ENCODE measurements at regions not wholly inside any gene's neighbourhood (a gene's known extent, or its start where the extent isn't known, plus 50 kb on each side); places are given as distances from the start of the nearest gene placed in this dataset.

GRCh38 chr5:147145328-147145727 is 89.5 kb upstream of the STK32A start:
- intact Hi-C loops (cut with micrococcal nuclease) = no loop called here
- Mint-ChIP-seq H3K4me3 (no peak overlapping the region), H3K27me3 (no peaks in the 10 kb centered on the region)

GRCh38 chr5:147148715-147149114 is 86.1 kb upstream of the STK32A start:
- no peaks in the 10 kb centered on the region for H3K4me1 Mint-ChIP-seq (ENCODE audit: low read depth)
- H3K27ac Mint-ChIP-seq = no peak overlapping the region
- no peak overlapping the region for H3K4me3 Mint-ChIP-seq
- H3K9me3 Mint-ChIP-seq = no peaks in the 10 kb centered on the region
- H3K36me3 Mint-ChIP-seq (ENCODE audit: low read depth) = no peaks in the 10 kb centered on the region
- H3K27me3 Mint-ChIP-seq = no peaks in the 10 kb centered on the region
- intact Hi-C loops (cut with micrococcal nuclease) = no loop called here

More at GRCh38 chr5:147145328-147145727, 89.5 kb upstream of the STK32A start:
- no peak overlapping the region for H3K27ac Mint-ChIP-seq
- H3K9me3 Mint-ChIP-seq = peaks cover 15% of the 10 kb centered on the region
- H3K36me3 Mint-ChIP-seq (ENCODE audit: low read depth) = no peaks in the 10 kb centered on the region
- no peaks in the 10 kb centered on the region for H3K4me1 Mint-ChIP-seq (ENCODE audit: low read depth)

GRCh38 chr5:147152086-147152485 is 82.7 kb upstream of the STK32A start:
- Mint-ChIP-seq H3K4me1 (ENCODE audit: low read depth) (no peaks in the 10 kb centered on the region), H3K36me3 (ENCODE audit: low read depth) (no peaks in the 10 kb centered on the region), H3K27me3 (no peaks in the 10 kb centered on the region), H3K4me3 (no peak overlapping the region), H3K27ac (no peak overlapping the region), H3K9me3 (no peaks in the 10 kb centered on the region)
- intact Hi-C loops (cut with micrococcal nuclease) = no loop called here

- Mint-ChIP-seq H3K27ac (no peak overlapping the region), H3K9me3 (no peaks in the 10 kb centered on the region), H3K27me3 (no peaks in the 10 kb centered on the region), H3K4me3 (no peak overlapping the region), H3K36me3 (ENCODE audit: low read depth) (no peaks in the 10 kb centered on the region), H3K4me1 (ENCODE audit: low read depth) (no peaks in the 10 kb centered on the region)
- intact Hi-C loops (cut with micrococcal nuclease) = no loop called here
These were observed 80.0 kb upstream of the STK32A start for GRCh38 chr5:147154809-147155208.

GRCh38 chr5:147156012-147156411 is 78.8 kb upstream of the STK32A start:
- Mint-ChIP-seq H3K27ac (no peak overlapping the region), H3K9me3 (no peaks in the 10 kb centered on the region), H3K27me3 (no peaks in the 10 kb centered on the region), H3K4me3 (no peak overlapping the region), H3K4me1 (ENCODE audit: low read depth) (no peaks in the 10 kb centered on the region), H3K36me3 (ENCODE audit: low read depth) (no peaks in the 10 kb centered on the region)
- intact Hi-C loops (cut with micrococcal nuclease) = no loop called here

- Mint-ChIP-seq H3K27ac (no peak overlapping the region), H3K36me3 (ENCODE audit: low read depth) (no peaks in the 10 kb centered on the region), H3K4me3 (no peak overlapping the region), H3K9me3 (no peaks in the 10 kb centered on the region), H3K27me3 (no peaks in the 10 kb centered on the region), H3K4me1 (ENCODE audit: low read depth) (no peaks in the 10 kb centered on the region)
- intact Hi-C loops (cut with micrococcal nuclease) = no loop called here
These were observed 73.7 kb upstream of the STK32A start for GRCh38 chr5:147160902-147161700.

- Mint-ChIP-seq H3K4me3 (no peak overlapping the region), H3K9me3 (no peaks in the 10 kb centered on the region), H3K36me3 (ENCODE audit: low read depth) (no peaks in the 10 kb centered on the region)
These were observed 72.1 kb upstream of the STK32A start for GRCh38 chr5:147162740-147163139.

GRCh38 chr5:147167529-147167928 is 67.3 kb upstream of the STK32A start:
- Mint-ChIP-seq H3K27me3 (no peaks in the 10 kb centered on the region), H3K36me3 (ENCODE audit: low read depth) (no peaks in the 10 kb centered on the region), H3K27ac (no peak overlapping the region), H3K9me3 (no peaks in the 10 kb centered on the region), H3K4me1 (ENCODE audit: low read depth) (no peaks in the 10 kb centered on the region), H3K4me3 (no peak overlapping the region)
- intact Hi-C loops (cut with micrococcal nuclease) = no loop called here

More at GRCh38 chr5:147162740-147163139, 72.1 kb upstream of the STK32A start:
- Mint-ChIP-seq H3K27ac (no peak overlapping the region), H3K4me1 (ENCODE audit: low read depth) (no peaks in the 10 kb centered on the region), H3K27me3 (no peaks in the 10 kb centered on the region)
- intact Hi-C loops (cut with micrococcal nuclease) = no loop called here

GRCh38 chr5:147168578-147169327 is 66.1 kb upstream of the STK32A start:
- no peak overlapping the region for H3K27ac Mint-ChIP-seq

GRCh38 chr5:147169399-147169798 is 65.4 kb upstream of the STK32A start:
- no peaks in the 10 kb centered on the region for H3K4me1 Mint-ChIP-seq (ENCODE audit: low read depth)
- no peaks in the 10 kb centered on the region for H3K36me3 Mint-ChIP-seq (ENCODE audit: low read depth)
- no peaks in the 10 kb centered on the region for H3K27me3 Mint-ChIP-seq
- intact Hi-C loops (cut with micrococcal nuclease) = no loop called here
- H3K9me3 Mint-ChIP-seq = no peaks in the 10 kb centered on the region
- H3K4me3 Mint-ChIP-seq = no peak overlapping the region
- H3K27ac Mint-ChIP-seq = no peak overlapping the region

More at GRCh38 chr5:147168578-147169327, 66.1 kb upstream of the STK32A start:
- Mint-ChIP-seq H3K36me3 (ENCODE audit: low read depth) (no peaks in the 10 kb centered on the region), H3K27me3 (no peaks in the 10 kb centered on the region), H3K9me3 (no peaks in the 10 kb centered on the region), H3K4me1 (ENCODE audit: low read depth) (no peaks in the 10 kb centered on the region), H3K4me3 (no peak overlapping the region)
- intact Hi-C loops (cut with micrococcal nuclease) = no loop called here

GRCh38 chr5:147169901-147170300 is 64.9 kb upstream of the STK32A start:
- Mint-ChIP-seq H3K4me3 (no peak overlapping the region), H3K9me3 (no peaks in the 10 kb centered on the region), H3K4me1 (ENCODE audit: low read depth) (no peaks in the 10 kb centered on the region), H3K27me3 (no peaks in the 10 kb centered on the region), H3K27ac (no peak overlapping the region), H3K36me3 (ENCODE audit: low read depth) (no peaks in the 10 kb centered on the region)
- intact Hi-C loops (cut with micrococcal nuclease) = no loop called here

GRCh38 chr5:147170603-147171002 is 64.2 kb upstream of the STK32A start:
- Mint-ChIP-seq H3K4me3 (no peak overlapping the region), H3K9me3 (no peaks in the 10 kb centered on the region), H3K4me1 (ENCODE audit: low read depth) (no peaks in the 10 kb centered on the region), H3K36me3 (ENCODE audit: low read depth) (no peaks in the 10 kb centered on the region), H3K27ac (no peak overlapping the region), H3K27me3 (no peaks in the 10 kb centered on the region)
- intact Hi-C loops (cut with micrococcal nuclease) = no loop called here

- Mint-ChIP-seq H3K36me3 (ENCODE audit: low read depth) (no peaks in the 10 kb centered on the region), H3K4me1 (ENCODE audit: low read depth) (no peaks in the 10 kb centered on the region), H3K27me3 (no peaks in the 10 kb centered on the region), H3K9me3 (no peaks in the 10 kb centered on the region), H3K4me3 (no peak overlapping the region), H3K27ac (no peak overlapping the region)
- intact Hi-C loops (cut with micrococcal nuclease) = no loop called here
These were observed 60.1 kb upstream of the STK32A start for GRCh38 chr5:147174671-147175265.

GRCh38 chr5:147175516-147176097 is 59.2 kb upstream of the STK32A start:
- no peaks in the 10 kb centered on the region for H3K27me3 Mint-ChIP-seq
- H3K4me1 Mint-ChIP-seq (ENCODE audit: low read depth) = no peaks in the 10 kb centered on the region
- intact Hi-C loops (cut with micrococcal nuclease) = no loop called here
- no peaks in the 10 kb centered on the region for H3K36me3 Mint-ChIP-seq (ENCODE audit: low read depth)
- H3K27ac Mint-ChIP-seq = no peak overlapping the region
- no peaks in the 10 kb centered on the region for H3K9me3 Mint-ChIP-seq
- H3K4me3 Mint-ChIP-seq = no peak overlapping the region
